H9 (cell line): ENCODE measurements at regions not wholly inside any gene's neighbourhood (a gene's known extent, or its start where the extent isn't known, plus 50 kb on each side); places are given as distances from the start of the nearest gene placed in this dataset.

Source experiments
- DNase-seq: peaks from one replicate; pipeline ENCODE4 v3.0.0-alpha.2; 2017
- H2AFZ ChIP-seq: one replicate; pipeline ENCODE4 v1.6.1; 2013; ENCODE audit warnings: mild to moderate bottlenecking, low read length, control low read depth, moderate library complexity
- H2AK5ac ChIP-seq: 2 replicates; pipeline ENCODE4 v1.6.1; 2013; ENCODE audit warnings: low read length, control low read depth, mixed read lengths; ENCODE audit not compliant: insufficient read length
- H2BK120ac ChIP-seq: one replicate; pipeline ENCODE4 v1.6.1; 2013; ENCODE audit warnings: low read depth, mild to moderate bottlenecking, low read length, control low read depth, inconsistent platforms; ENCODE audit not compliant: poor library complexity, severe bottlenecking
- H2BK12ac ChIP-seq: 2 replicates; pipeline ENCODE4 v1.6.1; 2013; ENCODE audit warnings: low read length, control low read depth, mixed read lengths, low read depth; ENCODE audit not compliant: insufficient read length
- H2BK15ac ChIP-seq: 2 replicates; pipeline ENCODE4 v1.6.1; 2013; ENCODE audit warnings: low read depth, low read length, control low read depth
- H2BK20ac ChIP-seq: one replicate; pipeline ENCODE4 v1.6.1; 2013; ENCODE audit warnings: low read depth, mild to moderate bottlenecking, low read length, control low read depth, inconsistent platforms; ENCODE audit not compliant: poor library complexity, severe bottlenecking
- H2BK5ac ChIP-seq: 2 replicates; pipeline ENCODE4 v1.6.1; 2013; ENCODE audit warnings: low read length, control low read depth, mixed read lengths; ENCODE audit not compliant: insufficient read length
- H3K14ac ChIP-seq: 2 replicates; pipeline ENCODE4 v1.6.1; 2013; ENCODE audit warnings: low read length, control low read depth; ENCODE audit not compliant: insufficient read depth
- H3K18ac ChIP-seq: 2 replicates; pipeline ENCODE4 v1.6.1; 2013; ENCODE audit warnings: low read depth, mild to moderate bottlenecking, mixed read lengths, low read length, control low read depth; ENCODE audit not compliant: insufficient read length
- H3K23ac ChIP-seq: 2 replicates; pipeline ENCODE4 v1.6.1; 2013; ENCODE audit warnings: low read length, control low read depth, mixed read lengths, low read depth; ENCODE audit not compliant: insufficient read length
- H3K23me2 ChIP-seq: 2 replicates; pipeline ENCODE4 v1.6.1; 2013; ENCODE audit warnings: low read depth, mild to moderate bottlenecking, mixed read lengths, low read length, control low read depth; ENCODE audit not compliant: insufficient read length, poor library complexity, severe bottlenecking
- H3K27ac ChIP-seq: 2 replicates; pipeline ENCODE4 v1.5.1; 2013; ENCODE audit warnings: low read length, control low read depth, mixed read lengths, low read depth; ENCODE audit not compliant: insufficient read length
- H3K27me3 ChIP-seq: 2 replicates; pipeline ENCODE4 v1.6.1; 2013; ENCODE audit warnings: low read length, control low read depth, inconsistent platforms; ENCODE audit not compliant: insufficient read depth
- H3K4ac ChIP-seq: 2 replicates; pipeline ENCODE4 v1.6.1; 2013; ENCODE audit warnings: low read depth, mild to moderate bottlenecking, control low read depth, inconsistent platforms, low read length, moderate library complexity
- H3K4me1 ChIP-seq: 2 replicates; pipeline ENCODE4 v1.6.1; 2013; ENCODE audit warnings: low read length, control low read depth, inconsistent platforms; ENCODE audit not compliant: insufficient read depth
- H3K4me2 ChIP-seq: 2 replicates; pipeline ENCODE4 v1.6.1; 2013; ENCODE audit warnings: low read length, control low read depth, mixed read lengths; ENCODE audit not compliant: insufficient read length, insufficient read depth
- H3K56ac ChIP-seq: 2 replicates; pipeline ENCODE4 v1.6.1; 2013; ENCODE audit warnings: low read depth, mild to moderate bottlenecking, mixed read lengths, low read length, control low read depth; ENCODE audit not compliant: insufficient read length
- H3K79me1 ChIP-seq: 2 replicates; pipeline ENCODE4 v1.6.1; 2013; ENCODE audit warnings: low read depth, mild to moderate bottlenecking, moderate library complexity, low read length, control low read depth, inconsistent platforms; ENCODE audit not compliant: insufficient read depth, poor library complexity, severe bottlenecking
- H3K79me2 ChIP-seq: 2 replicates; pipeline ENCODE4 v1.6.1; 2013; ENCODE audit warnings: low read length, control low read depth, inconsistent platforms; ENCODE audit not compliant: insufficient read depth
- H3K9ac ChIP-seq: 2 replicates; pipeline ENCODE4 v1.6.1; 2013; ENCODE audit warnings: low read length, control low read depth, mixed read lengths; ENCODE audit not compliant: insufficient read length; ENCODE audit errors: extremely low read depth
- H3K9me3 ChIP-seq: one replicate; pipeline ENCODE4 v1.6.1; 2013; ENCODE audit warnings: low read depth, low read length, inconsistent platforms; ENCODE audit not compliant: control insufficient read depth
- H3T11ph ChIP-seq: one replicate; pipeline ENCODE4 v1.6.1; 2013; ENCODE audit warnings: mild to moderate bottlenecking, low read length, control low read depth, inconsistent platforms
- H4K20me1 ChIP-seq: one replicate; pipeline ENCODE4 v1.6.1; 2013; ENCODE audit not compliant: control insufficient read depth, insufficient read length, insufficient read depth
- H4K5ac ChIP-seq: 2 replicates; pipeline ENCODE4 v1.6.1; 2013; ENCODE audit warnings: low read depth, mild to moderate bottlenecking, mixed read lengths, low read length, control low read depth; ENCODE audit not compliant: insufficient read length
- H4K8ac ChIP-seq: replicated peaks from 2 replicates; pipeline ENCODE4 v1.6.1; 2013; ENCODE audit warnings: low read length, control low read depth, mixed read lengths, low read depth; ENCODE audit not compliant: insufficient read length
- H4K91ac ChIP-seq: 2 replicates; pipeline ENCODE4 v1.6.1; 2013; ENCODE audit warnings: low read depth, mild to moderate bottlenecking, moderate library complexity, mixed read lengths, low read length, control low read depth; ENCODE audit not compliant: insufficient read length
- H3K27ac Mint-ChIP-seq, 3 experiments: 2 replicates in 2 of 3; 3 replicates in 1 of 3; pipeline ENCODE4 v1.8.0; 2020 to 2021; ENCODE audit warnings: mixed read lengths in 3 of 3, mild to moderate bottlenecking in 1 of 3, moderate library complexity in 1 of 3
- H3K27me3 Mint-ChIP-seq: 2 replicates; pipeline ENCODE4 v1.8.0; 2021; ENCODE audit warnings: low read depth, mild to moderate bottlenecking, moderate library complexity, mixed read lengths
- H3K36me3 Mint-ChIP-seq, 3 experiments: 2 replicates in 2 of 3; 3 replicates in 1 of 3; pipeline ENCODE4 v1.8.0; 2020 to 2021; ENCODE audit warnings: low read depth in 3 of 3, mixed read lengths in 3 of 3; ENCODE audit not compliant: insufficient read depth in 1 of 3
- H3K4me1 Mint-ChIP-seq, 2 experiments: 2 replicates each; pipeline ENCODE4 v1.8.0; 2020; ENCODE audit warnings: mixed read lengths in 2 of 2
- H3K4me3 Mint-ChIP-seq, 2 experiments: 2 replicates in 1 of 2; 3 replicates in 1 of 2; pipeline ENCODE4 v1.8.0; 2020 to 2021; ENCODE audit warnings: mild to moderate bottlenecking in 2 of 2, mixed read lengths in 2 of 2, moderate library complexity in 1 of 2
- H3K9me3 Mint-ChIP-seq, 2 experiments: 2 replicates in 1 of 2; 3 replicates in 1 of 2; pipeline ENCODE4 v1.8.0; 2020; ENCODE audit warnings: mild to moderate bottlenecking in 2 of 2, mixed read lengths in 2 of 2, moderate library complexity in 1 of 2
- CTCF ChIP-seq: fragments of 200-600 bp; sonication (generic); conservative IDR thresholded peaks from 3 replicates; pipeline ENCODE4 v1.8.0; 2021; ENCODE audit warnings: antibody characterized with exemption, mild to moderate bottlenecking
- WGBS: extraction: QIAGEN DNeasy Blood & Tissue Kit; methylation state at CpG from one replicate; pipeline ENCODE4 v1.1.7; 2013; ENCODE audit warnings: missing lambda C conversion rate, low lambda C conversion rate, mixed read lengths; ENCODE audit not compliant: insufficient read length; ENCODE audit errors: extremely low coverage; 5-methylcytosine and 5-hydroxymethylcytosine counted together

- Histone ChIP-seq H2BK5ac (no peak overlapping the region), H3K4me2 (no peak overlapping the region), H2AK5ac (no peak overlapping the region), H4K5ac (no peak overlapping the region), H4K20me1 (no peaks in the 10 kb centered on the region), H3K56ac (no peak overlapping the region), H3K9ac (no peak overlapping the region), H2BK15ac (no peak overlapping the region), H3K79me1 (no peaks in the 10 kb centered on the region), H3K14ac (no peak overlapping the region), H3K23me2 (no peaks in the 10 kb centered on the region), H3K4ac (no peak overlapping the region), H3K9me3 (no peaks in the 10 kb centered on the region), H3K79me2 (no peaks in the 10 kb centered on the region), H2BK12ac (no peak overlapping the region), H3T11ph (no peak overlapping the region), H3K18ac (no peak overlapping the region), H2AFZ (no peak overlapping the region), H2BK120ac (no peak overlapping the region), H3K27me3 (no peaks in the 10 kb centered on the region), H3K23ac (no peak overlapping the region), H3K4me1 (no peaks in the 10 kb centered on the region), H4K91ac (no peak overlapping the region), H2BK20ac (no peak overlapping the region), H3K27ac (no peak overlapping the region), H4K8ac (no peak overlapping the region)
- Mint-ChIP-seq H3K36me3 (no peaks in the 10 kb centered on the region), H3K4me1 (peaks cover 0 to 2% of the 10 kb centered on the region in 2 experiments; a peak in 1 of 4 replicates), H3K27me3 (no peaks in the 10 kb centered on the region), H3K27ac (no peak overlapping the region), H3K4me3 (no peak overlapping the region), H3K9me3 (no peaks in the 10 kb centered on the region)
- no CpG with 5 or more reads among the region's 2 CpGs for WGBS
- TF ChIP-seq CTCF = no peak
- DNase-seq = no peak
Observed at GRCh38 chr1:72631449-72631848, 349.1 kb upstream of the NEGR1 start.
